Globus pallidus (tissue), 1 donor: ENCODE measurements at regions not wholly inside any gene's neighbourhood (a gene's known extent, or its start where the extent isn't known, plus 50 kb on each side); places are given as distances from the start of the nearest gene placed in this dataset.

Source experiments
- DNase-seq: peaks from one replicate; pipeline ENCODE4 v3.0.0-alpha.2; 2015; ENCODE audit warnings: low spot score

DNA sequence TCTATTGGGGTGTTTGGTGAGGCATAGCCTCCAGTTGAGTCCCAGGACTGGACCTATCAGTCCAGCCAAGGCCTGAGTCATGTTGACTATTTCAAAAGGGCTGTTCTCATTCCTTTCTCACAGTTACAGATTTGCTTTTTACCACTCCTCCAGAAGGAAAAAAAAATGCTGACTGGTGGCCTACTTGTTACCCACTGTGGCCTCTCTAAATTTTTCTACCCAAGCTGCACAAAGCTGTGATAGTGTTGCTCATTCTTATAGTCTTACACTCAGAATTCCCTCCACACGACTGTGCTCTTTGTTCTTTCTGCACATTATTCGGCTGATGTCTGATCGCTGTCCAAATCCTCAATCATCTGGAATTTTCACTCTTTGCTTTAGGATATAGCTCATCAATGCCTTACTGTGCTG is 1142.2 kb downstream of the IGSF11 start:
- no peak for DNase-seq

DNA sequence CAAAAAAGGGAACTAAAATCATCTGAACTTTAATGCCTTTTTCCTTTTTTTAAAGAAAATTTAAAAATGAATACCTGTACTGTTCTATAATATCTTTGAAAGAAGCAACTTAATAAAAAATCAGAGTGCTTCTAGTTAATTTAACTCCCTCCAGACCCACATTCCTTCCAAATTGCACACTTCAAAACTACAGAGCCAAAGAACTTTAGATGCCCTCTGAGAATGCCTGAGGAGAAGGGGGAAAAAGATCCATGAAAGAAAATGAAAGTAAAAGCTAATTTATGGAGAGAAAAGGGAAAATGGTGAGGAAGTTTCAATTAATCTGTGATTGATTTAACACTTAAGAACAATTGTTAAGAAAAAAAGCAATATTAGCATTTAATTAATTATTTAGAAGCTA is 1141.6 kb downstream of the IGSF11 start:
- no peak for DNase-seq

DNA sequence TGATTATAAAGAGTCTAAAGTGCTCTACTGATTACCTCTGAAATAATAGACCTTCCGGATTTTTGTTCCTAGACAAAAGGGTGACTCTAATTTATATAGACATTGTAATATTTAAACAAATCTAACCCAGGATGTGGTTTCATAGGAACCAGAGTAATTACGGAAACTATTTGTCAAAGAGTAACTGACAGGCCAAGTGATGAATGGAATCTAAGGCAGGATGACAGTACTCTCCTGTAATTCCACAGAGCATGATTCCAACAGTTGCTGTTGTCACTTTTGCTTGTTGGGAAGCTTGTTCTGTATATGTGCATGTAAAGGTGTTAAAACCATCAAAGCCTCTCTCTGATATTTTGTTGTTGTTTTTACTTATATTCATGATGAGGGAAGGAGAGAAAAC is 1141.0 kb downstream of the IGSF11 start:
- DNase-seq = no peak

DNA sequence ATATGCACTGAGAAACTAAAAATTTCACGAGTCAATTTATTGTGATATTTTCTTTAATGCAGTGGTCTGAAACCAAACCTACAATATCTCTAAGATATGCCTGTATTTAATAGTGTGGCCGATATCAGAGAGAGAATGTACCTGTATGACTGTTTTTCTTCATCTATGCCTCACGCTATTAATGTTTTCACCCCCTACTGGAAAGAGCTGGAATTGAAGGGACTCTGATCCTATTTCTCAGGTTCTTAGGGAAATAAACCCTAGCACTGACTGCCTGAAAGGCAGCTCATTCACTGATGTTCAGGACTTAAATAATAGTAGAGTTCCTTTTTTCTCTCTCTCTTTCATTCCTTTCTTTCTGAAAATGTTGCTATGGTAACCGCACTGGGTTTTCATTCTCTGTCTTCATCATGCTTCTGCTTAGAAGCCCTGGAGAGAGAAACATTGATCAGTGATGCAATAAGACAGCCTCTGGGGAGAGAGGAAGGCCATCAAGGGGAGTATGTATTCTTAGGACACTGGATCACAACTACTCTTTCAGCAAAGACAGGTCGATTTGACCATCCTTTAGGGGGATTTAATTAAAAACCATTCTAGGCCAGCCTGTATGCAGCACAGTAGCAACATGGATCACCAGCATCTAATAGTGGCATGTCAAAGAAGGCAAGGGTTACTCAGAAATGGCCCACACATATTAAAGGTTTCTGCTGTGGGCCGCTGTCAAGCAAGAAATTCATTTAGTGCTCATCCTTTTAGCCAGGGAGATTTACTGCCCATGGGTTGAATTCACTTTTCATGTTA is 1135.7 kb downstream of the IGSF11 start:
- peak; percentile 16 for DNase-seq

DNA sequence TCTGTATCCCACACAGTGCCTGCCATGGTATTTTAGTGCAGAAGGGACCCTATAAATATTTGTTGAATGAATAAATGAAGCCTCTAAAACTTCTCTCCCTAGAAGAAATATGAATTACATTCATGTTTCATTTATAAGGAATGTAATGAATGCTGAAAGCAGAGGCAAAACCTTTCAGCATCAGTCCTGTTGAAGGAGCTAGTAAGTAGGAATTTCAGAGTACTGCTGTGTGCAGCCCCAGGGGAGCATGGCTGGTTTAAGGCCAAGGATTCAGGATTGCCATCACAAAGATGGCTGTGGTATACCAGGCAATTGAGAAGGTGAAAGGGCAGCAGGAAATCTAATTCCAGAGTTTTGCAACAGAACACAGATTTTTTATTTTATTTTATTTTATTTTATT is 1131.4 kb downstream of the IGSF11 start:
- no peak for DNase-seq

DNA sequence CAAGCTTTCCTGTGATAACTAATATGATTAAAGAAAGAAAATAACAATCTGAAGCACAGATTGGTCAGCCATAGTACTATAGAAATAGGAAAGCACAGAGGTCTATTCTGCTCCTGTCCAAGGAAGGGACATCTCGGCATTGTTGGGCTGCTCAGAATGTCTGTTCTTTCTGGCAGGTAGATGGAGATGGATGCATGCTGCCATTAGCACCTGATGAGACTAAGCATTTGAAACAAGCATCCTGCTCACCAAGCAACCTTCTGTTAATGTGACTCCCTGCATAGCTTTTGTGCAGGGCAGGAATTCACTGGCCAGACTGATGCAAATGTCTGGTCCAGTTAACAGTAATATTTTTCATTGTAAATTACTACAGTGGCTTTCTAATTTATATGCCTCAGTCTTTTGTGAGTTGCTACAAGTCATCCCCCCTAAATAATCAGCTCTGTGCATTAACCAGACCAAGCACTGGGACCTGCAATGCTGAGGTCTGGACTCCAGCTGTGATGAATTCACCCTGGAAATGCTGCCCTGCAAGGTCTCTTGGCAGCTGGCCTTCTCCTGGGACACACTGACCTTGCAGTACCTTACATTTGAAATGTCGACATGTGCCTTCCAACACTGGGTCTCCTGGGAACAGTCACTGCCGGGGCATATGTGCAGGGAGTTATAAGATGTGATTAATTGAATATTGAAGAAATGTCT is 1123.7 kb downstream of the IGSF11 start:
- no peak for DNase-seq

DNA sequence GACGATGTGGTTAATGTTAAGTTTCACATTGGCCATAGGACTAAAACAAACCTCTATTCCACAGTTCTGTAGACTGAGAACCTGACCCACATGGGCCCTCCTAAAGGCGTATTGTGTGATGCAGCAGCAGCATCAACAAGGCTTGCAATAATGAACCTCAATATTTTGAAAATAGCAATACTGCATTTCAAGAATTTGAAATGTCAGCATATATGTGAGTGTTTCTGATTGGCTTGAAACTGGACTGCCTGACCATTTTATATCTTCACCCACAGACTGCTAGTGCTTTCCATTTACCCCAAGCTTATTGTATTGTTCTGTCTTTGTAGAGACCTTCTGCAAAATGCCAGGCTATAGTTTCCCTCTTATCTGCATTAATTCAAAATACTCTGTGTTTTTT is 1122.3 kb downstream of the IGSF11 start:
- no peak for DNase-seq

DNA sequence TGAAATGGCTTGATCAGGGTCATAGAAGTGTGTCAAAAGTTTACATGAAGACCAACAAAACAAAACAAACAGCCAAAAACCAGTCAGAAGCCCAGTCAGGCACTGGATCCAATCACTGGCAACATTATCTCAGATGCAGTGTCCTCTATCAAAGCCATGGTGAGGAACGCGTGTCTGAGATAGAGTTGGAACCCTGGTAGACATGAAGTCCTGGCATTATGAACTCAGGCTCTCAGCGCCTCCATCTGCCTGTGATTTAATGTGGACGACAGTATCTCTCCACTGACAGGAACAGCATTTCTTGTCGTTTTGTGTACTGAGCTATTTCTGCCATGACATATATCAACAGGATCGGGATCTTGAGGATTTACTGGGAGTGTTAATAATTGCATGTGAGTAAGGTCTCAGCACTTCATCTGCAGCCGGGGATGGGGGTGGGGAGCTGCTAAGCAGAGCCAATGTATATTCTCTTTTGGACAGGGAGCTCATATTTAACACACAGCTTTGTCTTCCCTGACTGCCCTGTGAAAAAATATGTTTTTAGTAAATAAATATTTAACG is 1120.0 kb downstream of the IGSF11 start:
- no peak for DNase-seq

DNA sequence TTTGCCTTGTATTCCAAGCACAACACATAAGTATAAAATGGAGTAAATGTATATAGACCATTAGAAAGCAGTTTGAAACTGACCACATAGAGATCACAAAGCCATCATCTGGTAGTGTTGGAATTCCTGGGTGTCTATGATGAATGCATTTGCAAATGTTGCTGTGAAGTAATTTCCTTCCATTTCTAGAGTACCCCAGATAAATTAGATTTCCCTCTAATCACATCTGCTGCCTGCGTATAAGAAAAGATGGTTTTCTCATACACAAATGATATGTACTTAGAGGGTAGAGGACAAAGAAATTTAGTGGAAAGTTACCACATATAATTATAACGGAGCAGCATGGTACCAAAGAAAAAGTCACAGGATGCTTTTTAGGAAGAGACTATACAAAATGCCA is 1117.8 kb downstream of the IGSF11 start:
- no peak for DNase-seq

DNA sequence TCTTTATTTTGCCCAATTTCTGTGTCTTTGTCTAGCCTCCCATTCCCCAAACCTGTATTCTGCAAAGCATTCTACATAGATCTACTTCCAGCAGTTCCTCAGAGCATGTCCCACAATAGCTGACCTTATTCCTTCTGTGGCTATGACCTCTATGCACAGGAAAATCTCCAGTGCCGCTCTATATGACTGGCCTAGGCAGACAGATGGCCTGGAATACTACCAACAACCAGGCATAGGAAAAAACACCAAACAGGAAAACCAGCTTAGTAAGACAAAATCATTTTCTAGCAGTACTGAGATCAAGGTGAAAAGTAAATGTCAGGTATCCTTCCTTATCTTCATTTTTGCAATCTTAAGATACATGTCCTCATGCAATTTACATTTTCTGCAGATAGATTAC is 1115.0 kb downstream of the IGSF11 start:
- no peak for DNase-seq

DNA sequence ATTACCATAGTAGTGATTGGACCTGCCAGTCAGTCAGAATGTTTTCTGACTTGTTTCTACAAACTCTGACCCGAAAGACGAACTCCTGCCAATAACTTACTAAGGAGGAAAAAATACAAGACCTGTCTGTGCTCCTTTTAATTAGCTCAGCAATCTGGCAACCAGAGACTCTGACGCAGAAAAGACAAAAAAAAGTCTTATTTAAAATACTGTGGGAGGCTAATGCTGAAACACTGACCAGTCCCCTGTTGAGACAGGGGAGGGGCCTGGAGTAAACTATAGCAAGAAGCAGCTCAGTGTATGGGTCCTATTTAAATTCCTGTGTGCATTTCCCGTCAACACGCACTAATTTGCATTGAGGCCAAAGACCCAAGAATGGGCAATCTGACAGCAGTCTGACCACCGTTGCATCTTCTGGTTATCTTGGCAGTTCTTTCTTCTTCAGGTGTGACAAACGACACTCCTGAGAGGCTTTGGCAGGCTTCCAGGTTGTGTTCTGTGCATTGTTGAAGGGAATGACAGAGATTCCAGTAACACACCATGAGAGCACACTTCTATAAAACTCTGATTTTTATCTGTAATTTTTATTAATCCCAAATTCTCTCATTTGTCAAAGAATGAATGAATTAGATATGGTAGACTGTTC is 1114.3 kb downstream of the IGSF11 start:
- peak; percentile 51 for DNase-seq

DNA sequence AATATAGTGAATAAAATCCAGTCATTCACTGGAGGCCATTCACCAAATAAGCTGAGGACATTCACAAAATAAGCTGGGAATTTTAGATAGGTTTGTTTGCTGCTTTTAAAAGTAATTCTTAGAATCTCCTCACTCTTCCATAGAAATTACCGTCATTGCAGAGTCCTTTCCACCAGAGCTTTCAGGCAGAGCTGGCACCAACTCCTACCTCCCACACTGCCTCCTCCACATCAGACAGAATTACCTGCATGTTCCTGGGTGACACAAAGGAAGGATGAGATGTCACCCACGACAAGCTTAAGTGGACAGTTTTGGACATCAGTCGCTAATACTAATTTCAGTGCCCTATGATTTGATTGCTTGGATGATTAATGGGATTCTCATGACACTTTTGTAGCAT is 1113.2 kb downstream of the IGSF11 start:
- DNase-seq = no peak

DNA sequence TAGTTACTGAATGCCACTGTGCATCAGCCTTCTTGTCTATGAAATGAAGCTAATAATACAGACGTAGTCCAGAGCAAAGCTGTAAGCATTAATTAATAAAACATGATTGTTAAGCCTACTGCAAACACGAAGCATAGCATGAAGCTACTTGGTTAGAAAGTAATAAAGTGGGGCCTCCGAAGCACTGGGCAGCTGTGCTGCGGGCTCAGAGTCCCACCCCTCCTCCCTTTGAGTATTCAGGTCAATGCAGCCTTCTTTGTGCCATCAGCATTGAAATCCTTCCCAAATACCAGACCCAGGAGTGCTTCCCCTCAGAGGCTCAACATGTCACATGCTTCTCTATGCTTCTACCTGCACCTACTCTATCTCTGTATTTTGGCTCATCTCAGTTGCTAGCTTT is 1112.6 kb downstream of the IGSF11 start:
- peak; percentile 12 for DNase-seq

DNA sequence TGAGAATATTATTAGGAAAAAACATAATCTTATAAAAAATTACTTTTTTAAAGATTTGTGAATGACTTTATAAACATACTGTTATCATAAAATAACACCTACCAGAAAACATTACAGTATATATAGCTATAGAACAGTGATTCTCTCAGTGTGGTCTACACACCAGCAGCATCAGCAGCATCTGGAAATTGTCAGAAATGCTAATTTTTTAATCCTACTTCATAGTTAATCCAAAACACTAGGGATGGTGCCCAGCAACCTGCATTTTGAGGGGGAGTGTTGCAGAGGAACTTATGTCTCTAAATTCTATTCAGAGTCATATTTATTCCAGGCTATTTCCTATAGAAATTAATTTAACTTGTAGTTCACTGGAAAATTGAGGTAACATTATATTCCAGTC is 1107.8 kb downstream of the IGSF11 start:
- DNase-seq = no peak

DNA sequence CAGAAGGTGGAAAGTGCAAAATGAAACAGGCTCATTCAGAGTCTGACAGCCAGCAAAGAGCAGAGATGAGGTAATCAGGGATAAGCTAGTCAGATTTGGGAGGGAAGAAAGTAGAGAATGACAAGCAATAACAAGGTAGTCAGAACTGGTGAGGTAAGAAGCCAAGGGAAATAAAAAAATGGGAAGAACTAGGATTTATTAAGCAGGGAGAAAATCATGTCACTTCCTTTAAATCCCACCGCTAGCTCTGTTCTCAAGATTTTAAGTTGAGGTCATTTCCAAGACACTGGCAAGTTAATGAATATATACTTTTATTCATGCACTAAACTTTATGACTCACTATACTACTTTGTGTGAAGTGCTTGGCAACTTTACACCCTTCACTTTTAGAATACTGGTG is 1106.8 kb downstream of the IGSF11 start:
- no peak for DNase-seq

DNA sequence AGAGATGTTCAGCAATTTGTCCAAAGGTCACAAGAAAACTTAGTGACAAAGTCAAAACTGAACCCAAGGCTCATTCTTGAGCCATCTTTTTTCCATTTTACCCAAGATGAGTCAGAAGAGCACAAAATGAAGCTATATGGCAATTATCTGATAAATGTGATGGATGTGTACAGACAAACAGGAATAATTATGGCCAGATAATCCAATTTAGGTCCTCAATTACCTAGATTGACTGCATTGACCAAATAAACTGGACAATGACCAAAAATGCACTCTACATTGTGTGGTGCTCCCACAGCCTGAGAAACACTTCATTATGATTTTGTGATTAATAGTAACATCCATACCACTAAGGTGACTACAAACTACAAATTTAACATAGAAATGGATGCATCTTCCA is 1105.8 kb downstream of the IGSF11 start:
- DNase-seq = no peak

DNA sequence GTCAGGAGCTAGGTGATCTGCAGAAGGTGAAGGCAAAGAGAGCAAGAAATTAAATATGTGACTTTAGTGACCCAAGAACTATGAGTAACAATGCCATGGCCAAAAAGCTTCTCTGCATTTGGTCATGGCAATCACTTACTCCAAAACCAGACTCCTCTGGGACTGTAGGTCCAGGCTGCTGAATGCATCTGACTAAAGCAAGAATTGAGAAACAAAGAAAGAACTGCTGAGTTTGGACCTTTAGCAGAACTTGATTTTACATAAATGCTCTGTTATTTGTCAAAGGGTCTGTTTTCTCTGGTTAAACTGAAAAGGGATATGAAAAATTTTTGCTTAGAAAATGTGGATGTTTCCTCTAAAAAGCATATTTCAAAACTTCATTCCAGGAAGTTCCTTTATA is 1102.2 kb downstream of the IGSF11 start:
- DNase-seq = no peak

DNA sequence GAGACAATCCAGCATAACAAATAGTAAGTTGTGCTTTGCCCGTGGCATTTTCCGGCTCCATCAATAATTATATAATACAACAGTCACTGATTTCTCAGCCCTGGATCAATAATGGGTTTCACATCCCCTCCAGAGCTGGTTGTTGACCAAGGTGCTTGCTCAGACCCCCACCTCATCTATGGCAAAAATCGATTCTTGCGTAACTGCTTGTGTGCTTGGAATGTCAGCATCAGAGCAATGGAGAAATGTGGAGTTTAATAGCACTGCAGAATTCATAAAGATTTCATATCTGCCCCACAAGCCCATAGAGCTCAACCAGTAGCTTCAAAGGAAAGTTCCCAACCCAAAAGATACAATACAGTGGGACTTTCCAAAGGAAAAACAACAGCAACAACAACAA is 1098.5 kb downstream of the IGSF11 start:
- DNase-seq = no peak

DNA sequence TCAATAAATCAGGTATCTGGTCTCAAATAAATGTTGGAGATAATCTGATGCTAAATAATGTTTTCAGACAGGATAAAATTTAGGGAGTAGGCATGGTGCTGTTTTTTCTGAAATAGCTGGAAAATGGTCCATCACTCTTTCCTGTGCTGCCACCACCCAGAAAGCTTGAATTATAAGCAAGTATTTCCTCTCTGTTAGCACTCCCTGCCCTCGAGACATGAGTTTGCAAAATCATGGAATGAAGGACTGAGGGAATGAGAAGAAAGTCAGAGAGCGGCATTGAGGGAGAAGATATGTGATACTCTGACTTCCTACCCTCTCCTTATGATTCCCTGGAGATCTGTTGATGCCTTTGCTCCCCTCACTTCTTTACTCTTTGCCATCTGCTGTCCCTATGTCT is 1095.7 kb downstream of the IGSF11 start:
- no peak for DNase-seq

DNA sequence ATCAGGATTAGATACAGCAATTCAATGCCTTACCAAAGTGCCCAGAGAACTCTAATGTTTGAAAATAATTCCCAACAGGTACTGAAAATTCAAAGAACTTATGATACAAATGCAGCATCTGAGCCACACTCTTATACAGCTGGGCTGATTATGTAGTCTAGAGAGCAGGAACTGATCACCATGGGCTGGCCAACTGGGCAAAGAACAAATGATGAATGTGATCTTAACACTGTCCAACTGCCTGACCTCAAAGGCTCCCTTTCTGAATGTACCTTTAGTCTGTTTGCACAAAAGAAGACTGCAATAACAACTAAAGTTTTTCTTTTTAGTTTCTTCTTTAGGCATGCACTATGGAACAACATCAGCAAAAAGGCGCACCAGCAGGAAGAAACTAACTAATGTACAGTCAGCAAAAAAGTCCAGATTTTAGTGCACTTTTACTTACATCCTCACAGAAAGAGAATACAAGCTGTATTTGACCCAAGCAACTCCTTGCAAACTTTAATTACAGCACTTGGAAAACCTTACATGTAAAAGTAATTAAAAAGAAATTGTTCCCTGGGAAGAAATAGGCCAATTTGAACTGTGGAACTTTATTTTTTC is 1095.1 kb downstream of the IGSF11 start:
- DNase-seq = peak; percentile 47

DNA sequence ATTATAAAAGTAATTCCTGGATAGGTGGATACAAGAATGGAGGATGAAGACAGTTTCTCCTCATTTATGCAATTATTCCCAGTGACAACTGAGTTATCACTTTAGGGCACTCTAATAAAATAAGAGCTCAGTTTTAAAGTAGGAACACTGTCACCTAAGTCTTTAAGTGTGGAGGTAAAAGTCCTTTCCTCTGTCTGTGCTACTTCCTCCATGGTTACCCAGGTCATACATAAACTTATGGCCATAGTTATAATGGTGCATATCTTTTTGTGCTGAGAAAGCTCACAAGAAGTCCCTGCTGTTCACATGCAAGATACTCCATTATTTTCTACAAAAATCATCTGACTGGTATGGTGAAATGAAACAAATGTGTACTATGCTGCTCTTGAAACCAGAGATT is 1093.6 kb downstream of the IGSF11 start:
- no peak for DNase-seq

DNA sequence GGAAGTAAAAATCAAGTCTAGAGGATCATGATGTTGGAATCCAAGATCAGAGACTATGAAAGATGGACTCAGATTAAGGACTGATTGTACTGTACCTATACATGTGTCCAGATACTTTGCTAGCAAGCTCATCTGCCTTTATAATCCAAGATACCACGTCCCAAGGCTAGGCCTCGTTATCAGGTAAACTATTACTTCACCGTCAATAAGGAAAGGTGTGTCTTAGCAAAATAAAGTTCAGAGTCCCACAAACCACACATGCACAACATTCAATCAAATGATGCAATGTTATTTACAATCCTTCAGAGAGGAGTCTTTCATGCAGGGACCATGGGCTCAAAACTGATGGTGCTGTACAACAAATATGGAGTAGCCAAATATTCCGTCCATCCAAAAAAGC is 1092.9 kb downstream of the IGSF11 start:
- DNase-seq = no peak

DNA sequence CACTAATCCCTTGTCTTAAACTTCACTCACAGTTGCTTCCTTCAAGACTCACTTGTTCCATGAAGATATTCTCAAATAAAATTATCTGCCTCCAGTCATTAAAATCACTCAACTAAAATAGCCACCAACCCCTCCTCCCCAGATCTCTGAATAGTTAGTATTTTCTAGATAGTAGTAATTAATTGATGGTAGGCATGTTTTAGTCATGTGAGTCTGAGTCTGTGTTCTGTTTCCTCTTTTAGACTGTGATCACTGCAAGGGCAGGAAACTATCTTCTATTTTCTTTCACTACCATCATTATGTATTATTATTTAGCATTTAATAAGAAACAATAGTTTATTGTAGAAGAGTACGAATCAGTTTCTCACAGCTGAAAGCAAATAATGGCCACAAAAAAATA is 1080.5 kb downstream of the IGSF11 start:
- no peak for DNase-seq
